ENCODE measurements at regions not wholly inside any gene's neighbourhood (a gene's known extent, or its start where the extent isn't known, plus 50 kb on each side); places are given as distances from the start of the nearest gene placed in this dataset.

DNA sequence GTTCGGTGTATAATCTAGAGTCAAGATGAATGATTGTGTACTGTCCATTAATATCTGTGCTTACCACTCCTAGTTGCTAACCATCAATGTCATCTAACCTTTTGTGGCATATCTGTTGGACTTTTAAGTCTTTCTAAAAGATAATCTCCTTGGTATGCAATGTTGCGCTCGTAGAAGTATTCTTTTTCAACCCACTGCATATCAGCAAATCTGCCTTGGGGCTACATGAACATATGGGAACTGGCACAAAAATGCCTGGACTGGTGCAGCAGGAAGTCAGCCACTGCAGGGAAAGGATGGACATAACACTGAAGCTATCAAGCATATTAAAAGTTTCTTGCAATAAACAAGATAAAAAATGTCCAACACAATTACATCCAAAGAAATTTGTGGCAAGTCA is 124.3 kb upstream of the SLC38A4 start:
- H3K4me1 Mint-ChIP-seq, result peaks cover 5% of the 10 kb centered on the region
- H3K36me3 ChIP-seq (replicated peaks in 1 of 2; ENCODE audit: control insufficient read depth in 1 of 2, insufficient read depth in 2 of 2, low read length in 2 of 2), result no peaks in the 10 kb centered on the region
- H3K27ac ChIP-seq (ENCODE audit: low read depth in 1 of 2, low read length in 2 of 2), result no peak overlapping the region
- no peak overlapping the region for H3K4me2 ChIP-seq (replicated peaks; ENCODE audit: extremely low read depth, low read length, poor library complexity, severe bottlenecking)
- no peaks in the 10 kb centered on the region for H3K9me3 Mint-ChIP-seq
- peaks cover 0 to 1% (median 0%) of the 10 kb centered on the region in 3 donors for H3K27me3 Mint-ChIP-seq (ENCODE audit: low read depth in 3 of 3)
- H3K4me3 ChIP-seq (replicated peaks in 1 of 3; ENCODE audit: low read depth in 2 of 3, low read length in 3 of 3), result no peak overlapping the region
- WGBS (ENCODE audit: insufficient coverage), result no CpG with 5 or more reads among the region's 3 CpGs
- H3K27me3 ChIP-seq (ENCODE audit: control insufficient read depth in 2 of 2, insufficient read depth in 2 of 2, low read length in 2 of 2), result no peaks in the 10 kb centered on the region
- no peaks in the 10 kb centered on the region for H3K9me3 ChIP-seq (replicated peaks in 1 of 2; ENCODE audit: control insufficient read depth in 1 of 2, insufficient read depth in 1 of 2, low read length in 2 of 2)
- DNase-seq, result no peak
- no peak overlapping the region for H3K9ac ChIP-seq (ENCODE audit: insufficient read depth, low read length, poor library complexity, severe bottlenecking)
- no peaks in the 10 kb centered on the region for H3K4me1 ChIP-seq (ENCODE audit: control insufficient read depth in 1 of 2, insufficient read depth in 2 of 2, low read length in 2 of 2)
- intact Hi-C loops (cut with micrococcal nuclease), result no loop called here
- no peak overlapping the region for H2AFZ ChIP-seq (ENCODE audit: insufficient read depth, low read depth, low read length, poor library complexity, severe bottlenecking)
- H3K27ac Mint-ChIP-seq, result no peak overlapping the region
- TF ChIP-seq, protein P1, sequence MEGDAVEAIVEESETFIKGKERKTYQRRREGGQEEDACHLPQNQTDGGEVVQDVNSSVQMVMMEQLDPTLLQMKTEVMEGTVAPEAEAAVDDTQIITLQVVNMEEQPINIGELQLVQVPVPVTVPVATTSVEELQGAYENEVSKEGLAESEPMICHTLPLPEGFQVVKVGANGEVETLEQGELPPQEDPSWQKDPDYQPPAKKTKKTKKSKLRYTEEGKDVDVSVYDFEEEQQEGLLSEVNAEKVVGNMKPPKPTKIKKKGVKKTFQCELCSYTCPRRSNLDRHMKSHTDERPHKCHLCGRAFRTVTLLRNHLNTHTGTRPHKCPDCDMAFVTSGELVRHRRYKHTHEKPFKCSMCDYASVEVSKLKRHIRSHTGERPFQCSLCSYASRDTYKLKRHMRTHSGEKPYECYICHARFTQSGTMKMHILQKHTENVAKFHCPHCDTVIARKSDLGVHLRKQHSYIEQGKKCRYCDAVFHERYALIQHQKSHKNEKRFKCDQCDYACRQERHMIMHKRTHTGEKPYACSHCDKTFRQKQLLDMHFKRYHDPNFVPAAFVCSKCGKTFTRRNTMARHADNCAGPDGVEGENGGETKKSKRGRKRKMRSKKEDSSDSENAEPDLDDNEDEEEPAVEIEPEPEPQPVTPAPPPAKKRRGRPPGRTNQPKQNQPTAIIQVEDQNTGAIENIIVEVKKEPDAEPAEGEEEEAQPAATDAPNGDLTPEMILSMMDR (IDR thresholded peaks at IDR 0.05), result no peak
- no peaks in the 10 kb centered on the region for H4K20me1 ChIP-seq (ENCODE audit: insufficient read depth, low read length)
- no peaks in the 10 kb centered on the region for H3K79me2 ChIP-seq (ENCODE audit: insufficient read depth, low read length)
- H3K36me3 Mint-ChIP-seq, result no peaks in the 10 kb centered on the region
- no peak overlapping the region for H3K4me3 Mint-ChIP-seq

DNA sequence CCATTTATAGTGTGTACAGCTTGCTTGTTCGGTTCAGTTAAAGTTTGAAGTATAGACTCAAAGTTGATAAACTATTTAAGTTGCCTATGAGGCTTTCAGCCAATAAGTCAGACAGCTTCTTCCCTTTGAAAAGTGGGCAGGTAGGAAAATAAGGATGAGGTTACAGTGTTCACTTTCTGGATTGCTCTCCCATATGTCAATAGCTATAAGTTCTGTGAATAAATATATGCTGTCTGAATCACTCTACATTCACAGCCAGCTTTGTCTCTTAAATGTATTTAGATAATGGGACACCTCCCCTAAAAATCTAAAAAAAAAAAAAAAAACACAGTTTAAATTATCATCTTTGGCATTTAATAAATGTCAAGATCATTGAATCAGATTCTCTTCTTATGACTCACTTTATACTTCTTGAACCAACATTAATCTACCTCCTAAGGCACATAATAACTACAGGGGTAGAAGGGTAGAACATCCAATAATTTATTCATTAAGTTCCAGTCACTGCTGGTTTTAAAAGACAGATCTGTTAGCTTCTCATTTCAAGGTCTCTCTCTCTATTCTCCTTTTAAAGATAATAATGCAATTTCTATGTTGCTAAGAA is 126.4 kb upstream of the PCED1B start:
- H3K27ac Mint-ChIP-seq, result no peak overlapping the region
- TF ChIP-seq, protein P1 (IDR thresholded peaks at IDR 0.05), result no peak

More for the DNA sequence above, 126.4 kb upstream of the PCED1B start:
- Histone ChIP-seq H3K4me2 (replicated peaks; ENCODE audit: extremely low read depth, low read length, poor library complexity, severe bottlenecking) (no peak overlapping the region), H3K9me3 (replicated peaks in 1 of 2; ENCODE audit: control insufficient read depth in 1 of 2, insufficient read depth in 1 of 2, low read length in 2 of 2) (no peaks in the 10 kb centered on the region), H3K36me3 (replicated peaks in 1 of 2; ENCODE audit: control insufficient read depth in 1 of 2, insufficient read depth in 2 of 2, low read length in 2 of 2) (no peaks in the 10 kb centered on the region), H3K4me3 (replicated peaks in 1 of 3; ENCODE audit: low read depth in 2 of 3, low read length in 3 of 3) (no peak overlapping the region), H3K4me1 (ENCODE audit: control insufficient read depth in 1 of 2, insufficient read depth in 2 of 2, low read length in 2 of 2) (peaks cover 5 to 10% of the 10 kb centered on the region in 2 donors), H3K27ac (ENCODE audit: low read depth in 1 of 2, low read length in 2 of 2) (no peak overlapping the region), H3K9ac (ENCODE audit: insufficient read depth, low read length, poor library complexity, severe bottlenecking) (no peak overlapping the region), H2AFZ (ENCODE audit: insufficient read depth, low read depth, low read length, poor library complexity, severe bottlenecking) (no peak overlapping the region), H3K79me2 (ENCODE audit: insufficient read depth, low read length) (no peaks in the 10 kb centered on the region), H3K27me3 (ENCODE audit: control insufficient read depth in 2 of 2, insufficient read depth in 2 of 2, low read length in 2 of 2) (no peaks in the 10 kb centered on the region), H4K20me1 (ENCODE audit: insufficient read depth, low read length) (no peaks in the 10 kb centered on the region)
- no CpG with 5 or more reads among the region's 1 CpG for WGBS (ENCODE audit: insufficient coverage)
- H3K27me3 Mint-ChIP-seq (ENCODE audit: low read depth in 3 of 3), result peaks cover 0 to 1% (median 0%) of the 10 kb centered on the region in 3 donors
- no peak for DNase-seq
- no peaks in the 10 kb centered on the region for H3K36me3 Mint-ChIP-seq
- intact Hi-C loops (cut with micrococcal nuclease), result no loop called here
- peaks cover 12% of the 10 kb centered on the region for H3K4me1 Mint-ChIP-seq
- H3K9me3 Mint-ChIP-seq, result no peaks in the 10 kb centered on the region
- H3K4me3 Mint-ChIP-seq, result no peak overlapping the region

All from CD14-positive monocyte (primary cell).